GM19043 (cell line): ENCODE measurements at regions not wholly inside any gene's neighbourhood (a gene's known extent, or its start where the extent isn't known, plus 50 kb on each side); places are given as distances from the start of the nearest gene placed in this dataset.
"Not testable (repeated sequence)": the region's sequence is repeated elsewhere in the genome, so short reads cannot be mapped to it uniquely, and the experiment has no call there.

Experiments
- ATAC-seq: cut with Tn5 transposase; IDR thresholded peaks from one replicate; pipeline ENCODE4 v1.9.1; 2021; ENCODE audit warnings: low read depth; ENCODE audit not compliant: unreplicated experiment

GRCh38 chr7:3134745-3135144 lies 91.1 kb upstream of the CARD11 start:
- ATAC-seq = no peak

GRCh38 chr7:3135626-3136025 lies 92.0 kb upstream of the CARD11 start:
- ATAC-seq = no peak

GRCh38 chr7:3138206-3138605 lies 94.5 kb upstream of the CARD11 start:
- ATAC-seq = no peak

- no peak for ATAC-seq
Measured at GRCh38 chr7:3138997-3139396, 95.3 kb upstream of the CARD11 start.

- no peak for ATAC-seq
Measured at GRCh38 chr7:3140834-3141233, 97.2 kb upstream of the CARD11 start.

- no peak for ATAC-seq
Measured at GRCh38 chr7:3141326-3141725, 97.7 kb upstream of the CARD11 start.

GRCh38 chr7:3143869-3144775 lies 100.5 kb upstream of the CARD11 start:
- no peak for ATAC-seq

- ATAC-seq = not testable (repeated sequence)
Measured at GRCh38 chr7:3144776-3145125, 101.1 kb upstream of the CARD11 start.

GRCh38 chr7:3146571-3147226 lies 103.0 kb upstream of the CARD11 start:
- no peak for ATAC-seq

- ATAC-seq = not testable (repeated sequence)
Measured at GRCh38 chr7:3148471-3148870, 104.8 kb upstream of the CARD11 start.

GRCh38 chr7:3149231-3149995 lies 105.7 kb upstream of the CARD11 start:
- ATAC-seq = no peak

- ATAC-seq = no peak
Measured at GRCh38 chr7:3150027-3150426, 106.4 kb upstream of the CARD11 start.

- ATAC-seq = no peak
Measured at GRCh38 chr7:3151784-3152183, 108.1 kb upstream of the CARD11 start.

- ATAC-seq = no peak
Measured at GRCh38 chr7:3152714-3153113, 109.0 kb upstream of the CARD11 start.

- ATAC-seq = no peak
Measured at GRCh38 chr7:3153118-3153517, 109.5 kb upstream of the CARD11 start.

GRCh38 chr7:3154317-3154716 lies 110.7 kb upstream of the CARD11 start:
- no peak for ATAC-seq

GRCh38 chr7:3154881-3155494 lies 111.3 kb upstream of the CARD11 start:
- peak; percentile 47 for ATAC-seq

GRCh38 chr7:3156508-3156907 lies 112.8 kb upstream of the CARD11 start:
- no peak for ATAC-seq

GRCh38 chr7:3157566-3158287 lies 114.1 kb upstream of the CARD11 start:
- no peak for ATAC-seq

GRCh38 chr7:3158341-3158760 lies 114.7 kb upstream of the CARD11 start:
- no peak for ATAC-seq
